GM18868 (cell line): ENCODE measurements at regions not wholly inside any gene's neighbourhood (a gene's known extent, or its start where the extent isn't known, plus 50 kb on each side); places are given as distances from the start of the nearest gene placed in this dataset.
"Not testable (repeated sequence)": the region's sequence is repeated elsewhere in the genome, so short reads cannot be mapped to it uniquely, and the experiment has no call there.

ENCODE experiments used
- ATAC-seq: cut with Tn5 transposase; IDR thresholded peaks from one replicate; pipeline ENCODE4 v1.9.1; 2021; ENCODE audit warnings: mild to moderate bottlenecking, moderate library complexity; ENCODE audit not compliant: unreplicated experiment

DNA sequence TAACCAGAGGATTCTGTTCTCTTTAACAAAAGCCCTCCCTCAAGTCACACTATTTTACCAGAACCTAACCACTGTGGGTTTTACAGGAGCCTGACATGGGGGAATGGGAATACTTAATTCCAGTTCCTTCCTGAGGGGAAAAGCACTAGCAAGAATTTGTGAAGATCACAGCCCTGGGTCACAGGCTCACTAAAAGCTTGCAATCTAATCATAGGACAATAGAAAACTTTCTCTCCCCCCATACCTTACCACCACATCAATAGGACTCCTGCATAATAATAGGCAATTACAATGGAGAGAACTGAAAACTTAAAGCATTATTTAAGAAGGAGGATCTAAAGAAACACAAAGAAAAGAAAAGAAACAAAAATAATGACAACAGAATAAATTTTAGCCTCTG, 225.8 kb upstream of the ZNF804A start:
- no peak for ATAC-seq

DNA sequence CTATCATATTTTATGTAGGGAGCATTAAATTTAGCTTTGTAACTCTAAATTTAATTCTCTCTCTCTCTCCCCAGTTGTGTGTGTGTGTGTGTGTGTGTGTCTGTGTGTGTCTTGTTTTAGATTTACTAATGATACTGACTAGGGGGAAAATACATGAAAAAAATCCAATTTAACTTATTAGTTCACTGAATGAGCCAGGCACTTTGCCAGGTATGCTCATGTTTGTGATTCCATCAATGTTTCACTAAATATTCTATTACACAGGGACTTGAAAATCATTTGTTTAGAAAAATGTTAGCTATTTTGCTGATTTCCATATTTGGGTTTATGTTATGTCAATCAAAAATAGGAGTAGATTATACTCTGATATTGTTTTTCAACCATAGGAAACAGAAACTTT, 203.7 kb upstream of the ZNF804A start:
- no peak for ATAC-seq

DNA sequence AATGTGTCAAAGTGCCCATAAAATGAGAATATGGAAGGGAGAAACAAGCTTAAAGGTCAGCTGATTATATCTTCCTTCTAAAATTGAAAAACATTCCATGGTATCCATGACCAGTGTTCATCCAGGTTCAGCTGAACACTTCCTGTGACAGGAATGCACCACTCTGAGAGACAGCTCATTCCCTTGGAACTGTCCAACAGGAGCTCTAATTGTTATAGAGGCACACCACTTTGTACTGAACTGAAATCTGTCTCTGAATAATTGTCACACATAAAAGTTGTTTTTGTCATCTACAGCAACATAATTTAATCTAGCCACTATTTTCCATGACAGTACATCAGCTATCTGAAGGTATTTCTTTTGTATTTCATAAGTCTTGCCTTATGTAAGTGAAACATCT, 195.9 kb upstream of the ZNF804A start:
- ATAC-seq: no peak

DNA sequence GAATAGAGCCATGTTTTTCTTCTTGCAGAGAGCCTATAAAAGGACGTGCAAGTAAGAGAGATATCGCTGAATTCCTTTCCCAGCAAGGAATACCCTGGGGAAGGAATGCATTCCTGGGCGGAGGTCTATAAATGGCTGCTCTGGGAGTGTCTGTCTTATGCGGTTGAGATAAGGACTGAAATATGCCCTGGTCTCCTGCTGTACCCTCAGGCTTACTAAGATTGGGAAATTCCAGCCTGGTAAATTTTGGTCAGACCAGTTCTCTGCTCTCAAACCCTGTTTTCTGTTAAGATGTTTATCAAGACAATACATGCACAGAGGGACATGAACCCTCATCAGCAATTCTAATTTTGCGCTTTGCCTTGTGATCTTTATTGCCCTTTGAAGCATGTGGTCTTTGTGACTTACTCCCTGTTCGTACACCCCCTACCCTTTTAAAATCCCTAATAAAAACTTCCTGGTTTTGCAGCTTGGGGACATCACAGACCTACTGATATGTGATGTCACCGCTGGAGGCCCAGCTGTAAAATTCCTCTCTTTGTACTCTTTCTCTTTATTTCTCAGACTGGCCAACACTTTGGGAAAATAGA, 191.2 kb upstream of the ZNF804A start:
- ATAC-seq: not testable (repeated sequence)

DNA sequence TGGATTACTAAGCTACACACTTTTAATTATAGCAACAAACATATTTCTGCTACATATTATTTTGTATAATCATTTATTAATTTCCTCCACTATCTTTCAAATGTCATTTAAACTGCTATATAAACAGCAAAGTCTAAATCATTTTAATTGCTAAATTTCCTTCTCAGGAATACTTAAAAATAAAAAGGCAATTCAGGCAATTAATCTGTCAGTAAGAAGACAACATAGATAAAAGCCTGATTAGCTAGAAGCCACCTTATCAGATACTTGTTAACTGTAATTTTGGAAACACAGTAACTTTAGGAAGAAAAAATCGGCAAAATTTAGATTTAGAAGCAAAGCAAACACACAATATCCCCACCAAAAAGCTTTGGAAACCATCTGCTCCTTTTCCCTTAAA, 188.2 kb upstream of the ZNF804A start:
- no peak for ATAC-seq

DNA sequence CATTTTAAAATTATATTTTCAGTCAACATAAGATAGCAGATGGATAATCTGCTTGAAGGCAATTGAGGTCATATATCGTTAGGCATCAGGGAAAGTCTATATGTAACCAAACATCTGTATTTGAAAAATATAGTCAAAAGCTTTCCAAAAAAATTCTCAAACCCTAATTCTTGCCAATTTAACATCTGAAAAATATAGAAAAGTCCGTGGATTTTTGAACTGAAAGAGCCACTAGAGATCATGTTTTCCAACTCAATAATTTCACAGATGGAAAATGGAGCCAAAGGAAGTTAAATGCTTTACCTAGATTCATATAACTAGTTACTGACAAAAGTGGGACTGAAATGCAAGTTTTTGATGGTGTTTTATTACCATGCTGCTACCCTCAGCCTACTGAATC, 185.1 kb upstream of the ZNF804A start:
- ATAC-seq: no peak

DNA sequence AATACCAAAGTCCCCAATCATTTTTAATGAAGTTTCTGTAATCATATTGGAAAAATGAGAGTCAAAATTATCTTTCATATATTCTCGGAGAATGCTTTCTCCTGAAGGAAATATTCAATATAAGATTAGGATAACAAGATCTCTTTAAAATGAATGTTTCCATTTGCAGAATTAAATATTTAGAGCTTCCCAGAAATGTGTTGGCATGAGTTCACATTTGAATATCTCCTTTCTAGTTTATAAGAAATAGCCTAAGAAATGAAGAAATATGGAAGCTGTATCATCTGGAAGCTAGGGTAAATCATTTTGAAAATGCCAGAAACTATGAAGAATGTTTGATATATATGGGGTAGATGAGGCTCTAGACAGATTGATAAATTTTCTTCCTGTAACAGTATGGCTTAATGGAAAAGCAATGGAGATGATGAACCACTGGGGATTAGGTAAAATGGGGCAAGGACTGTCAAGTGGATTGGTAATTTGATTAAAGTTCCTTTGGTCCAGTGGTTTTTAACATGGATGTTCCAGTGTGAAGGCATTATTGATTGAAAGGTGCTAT, 184.6 kb upstream of the ZNF804A start:
- no peak for ATAC-seq

DNA sequence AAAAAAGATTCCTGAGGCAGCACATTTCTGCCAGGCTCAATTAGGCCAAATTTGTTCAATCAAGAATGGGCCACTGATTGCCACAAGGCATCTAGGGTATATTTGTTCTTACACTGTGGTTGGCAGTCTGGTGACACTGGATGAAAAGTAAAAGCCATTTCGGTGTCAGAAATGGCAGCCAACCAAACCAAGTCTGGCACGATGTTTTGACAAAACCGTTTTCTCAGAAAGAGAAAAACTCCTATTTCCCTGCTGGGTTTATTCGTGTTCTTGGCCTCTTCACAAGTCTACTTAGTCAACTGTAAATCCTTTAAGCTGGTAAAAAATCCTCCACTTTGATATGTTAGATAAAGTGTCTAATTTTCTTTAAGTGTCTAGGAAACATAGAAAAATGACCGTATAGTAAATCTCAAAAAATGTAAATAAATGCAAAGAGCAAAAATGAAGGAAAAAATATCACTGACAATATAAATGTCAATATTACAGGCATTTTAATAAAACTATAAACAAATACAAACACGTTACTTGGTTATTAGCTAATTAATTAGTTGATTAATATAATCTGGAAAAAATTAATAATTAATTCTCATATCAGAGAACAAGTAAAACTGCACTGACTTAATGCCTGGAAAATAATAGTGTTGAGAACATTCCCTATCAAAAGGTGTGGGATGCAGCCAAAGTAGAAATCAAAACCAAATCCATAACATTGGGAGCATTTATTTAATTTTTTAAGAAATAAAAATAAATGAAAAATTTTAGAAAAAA, 182.0 kb upstream of the ZNF804A start:
- no peak for ATAC-seq

DNA sequence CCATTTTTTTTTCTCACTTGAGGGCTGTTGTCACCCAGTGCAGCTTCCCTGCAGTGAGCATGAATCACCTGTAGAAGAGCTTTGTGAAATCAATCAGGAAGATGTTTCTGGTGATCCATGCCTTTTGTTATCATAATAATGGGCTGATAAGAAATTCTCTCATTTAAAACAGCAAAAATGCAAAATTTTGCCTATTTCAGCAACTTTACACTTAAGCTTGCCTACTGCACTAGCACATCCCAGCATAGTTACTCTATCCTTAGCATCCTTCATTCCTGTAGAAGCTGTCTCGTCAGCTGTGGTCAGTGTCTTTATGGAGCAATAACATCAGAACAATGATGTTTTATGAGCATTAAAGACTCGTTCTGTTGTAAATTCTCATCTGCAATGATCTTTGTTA, 178.6 kb upstream of the ZNF804A start:
- no peak for ATAC-seq

DNA sequence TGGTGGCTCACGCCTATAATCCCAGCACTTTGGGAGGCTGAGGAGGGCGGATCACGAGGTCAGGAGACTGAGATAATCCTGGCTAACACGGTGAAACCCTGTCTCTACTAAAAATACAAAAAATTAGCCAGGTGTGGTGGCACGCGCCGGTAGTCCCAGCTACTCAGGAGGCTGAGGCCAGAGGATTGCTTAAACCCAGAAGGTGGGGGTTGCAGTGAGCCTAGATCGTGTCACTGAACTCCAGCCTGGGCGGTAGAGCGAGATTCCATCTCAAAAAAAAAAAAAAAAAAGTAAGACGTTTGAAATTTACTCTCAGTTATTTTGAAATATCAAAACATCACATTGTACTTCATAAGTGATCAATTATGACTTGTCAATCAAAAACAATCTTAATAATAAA, 176.9 kb upstream of the ZNF804A start:
- not testable (repeated sequence) for ATAC-seq

DNA sequence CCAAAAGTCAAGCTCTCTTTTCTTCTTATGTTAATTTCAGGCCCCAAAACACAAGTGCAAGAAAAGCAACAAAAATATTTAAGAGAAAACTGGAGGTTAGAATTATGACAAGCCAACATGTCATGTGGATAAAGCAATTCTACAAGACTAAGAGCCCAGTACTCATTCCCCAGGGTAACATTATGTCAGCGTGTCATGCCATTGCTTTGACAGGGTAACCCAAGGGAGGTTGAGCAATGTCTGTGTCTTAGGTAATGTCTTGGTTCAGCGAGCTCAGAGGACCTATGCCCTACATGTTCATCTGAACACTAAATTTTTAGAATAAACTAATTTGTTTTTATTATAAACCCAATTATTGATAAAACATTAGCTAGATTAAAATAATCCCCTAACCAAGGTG, 173.2 kb upstream of the ZNF804A start:
- ATAC-seq: no peak

DNA sequence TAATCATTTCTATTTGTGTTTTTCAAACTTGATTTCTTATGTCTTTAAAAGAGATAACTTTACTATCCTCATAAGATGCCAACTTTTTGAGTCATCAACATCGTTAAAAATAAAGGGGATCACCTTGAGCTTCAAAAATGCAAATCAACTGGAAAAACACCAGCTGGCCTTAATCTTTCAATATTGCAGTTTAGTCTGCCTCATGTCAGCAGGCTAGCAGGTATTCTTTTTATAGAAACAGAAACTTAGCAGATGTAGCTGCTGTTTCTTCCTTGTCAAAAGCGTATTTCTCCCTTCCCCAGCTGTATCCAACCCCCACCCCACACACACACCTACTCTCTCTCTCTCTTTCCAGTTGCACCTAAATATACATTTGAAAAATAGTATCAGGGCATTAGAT, 154.1 kb upstream of the ZNF804A start:
- peak; percentile 95 for ATAC-seq

DNA sequence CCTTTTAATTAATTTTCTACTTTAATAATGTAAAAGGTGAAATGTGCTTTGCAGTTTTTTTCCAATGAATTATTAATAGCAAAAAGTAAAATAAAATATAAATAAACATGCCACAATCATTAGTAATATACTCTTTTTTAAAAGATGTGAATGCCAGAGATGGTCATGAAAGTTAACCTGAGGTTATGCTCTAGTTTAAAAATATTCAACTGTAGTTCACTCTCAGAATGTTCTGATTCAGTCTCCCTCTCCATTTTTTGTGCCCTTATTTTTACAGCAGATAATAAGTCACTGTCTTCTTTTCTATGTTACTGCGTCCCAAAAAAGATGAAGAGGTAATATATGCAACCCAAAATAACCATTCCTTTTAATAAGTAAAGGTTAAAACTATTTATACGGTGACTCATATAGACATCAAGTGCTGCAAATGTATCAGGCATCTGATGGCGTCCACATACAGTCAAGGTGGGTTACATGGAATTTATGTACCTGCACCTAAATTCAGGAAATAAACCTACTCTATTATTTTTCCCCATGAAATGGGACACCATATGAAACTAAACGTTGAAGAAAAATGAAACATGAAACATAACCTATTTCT, 153.6 kb upstream of the ZNF804A start:
- ATAC-seq: peak; percentile 23

DNA sequence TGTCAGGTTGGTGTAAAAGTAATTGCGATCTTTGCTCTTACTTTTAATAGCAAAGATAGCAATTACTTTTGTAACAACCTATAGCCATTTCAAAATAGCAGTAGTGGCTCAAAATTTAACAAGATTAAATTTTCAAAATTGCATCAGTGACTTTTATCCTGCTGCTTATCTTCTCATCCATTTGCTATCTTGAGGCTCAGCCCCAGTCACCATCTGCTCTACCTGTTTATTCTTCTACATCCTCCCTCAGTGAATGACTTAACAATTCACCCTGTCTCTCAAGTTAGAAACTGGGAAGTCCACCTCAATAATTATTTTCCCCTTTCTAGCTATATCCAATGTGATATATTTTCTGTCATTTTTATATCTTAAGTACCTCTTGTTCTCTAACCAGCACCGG, 148.6 kb upstream of the ZNF804A start:
- ATAC-seq: no peak

DNA sequence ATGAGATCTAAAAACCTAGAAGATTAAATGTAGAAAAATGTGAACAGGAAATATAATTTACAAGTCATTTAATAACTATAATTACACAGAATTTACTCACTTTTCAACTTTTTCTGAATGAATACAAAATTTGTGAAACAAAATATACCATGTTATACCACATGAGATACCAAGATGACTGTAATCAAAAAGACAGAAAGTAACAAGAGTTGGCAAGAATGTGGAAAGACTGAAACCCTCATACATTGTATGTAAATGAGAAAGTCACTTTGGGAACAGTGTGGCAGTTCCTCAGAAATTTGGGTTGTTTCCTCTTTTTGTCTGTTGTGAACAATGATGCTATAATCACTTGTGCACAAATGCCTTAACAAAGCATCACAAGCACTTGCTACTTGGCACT, 145.4 kb upstream of the ZNF804A start:
- ATAC-seq: peak; percentile 54

DNA sequence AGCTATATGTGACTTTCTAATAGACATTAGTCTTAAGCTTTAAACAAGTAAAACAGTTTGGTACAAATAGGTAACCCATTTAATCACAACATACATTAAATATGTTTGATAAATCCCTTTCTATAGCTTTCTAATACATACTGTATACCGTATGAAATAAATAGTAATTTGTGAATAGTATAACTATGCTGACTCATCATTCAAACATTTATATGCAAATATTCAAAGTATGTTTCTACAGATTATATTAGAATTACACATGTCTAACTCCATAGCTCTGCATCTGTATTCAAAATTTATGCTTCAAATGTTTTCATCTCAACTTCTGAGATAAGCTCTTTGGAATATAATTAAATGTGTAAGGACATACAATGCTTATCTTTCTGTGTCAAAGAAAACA, 142.7 kb upstream of the ZNF804A start:
- ATAC-seq: no peak

DNA sequence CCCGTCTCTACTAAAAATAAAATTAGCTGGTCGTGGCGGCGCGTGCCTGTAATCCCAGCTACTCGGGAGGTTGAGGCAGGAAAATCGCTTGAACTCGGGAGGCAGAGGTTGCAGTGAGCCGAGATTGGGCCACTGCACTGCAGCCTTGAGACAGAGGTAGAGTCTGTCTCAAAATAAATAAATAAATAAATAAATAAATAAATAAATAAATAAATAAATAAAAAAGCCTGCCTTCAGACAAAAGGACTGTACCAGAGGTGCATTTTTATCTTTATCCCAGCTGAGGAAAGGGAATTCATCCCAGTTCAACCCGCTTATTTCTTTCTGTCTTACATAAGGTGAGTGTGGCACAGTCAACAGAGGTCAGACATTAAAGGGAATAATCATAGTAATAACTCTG, 141.6 kb upstream of the ZNF804A start:
- not testable (repeated sequence) for ATAC-seq

DNA sequence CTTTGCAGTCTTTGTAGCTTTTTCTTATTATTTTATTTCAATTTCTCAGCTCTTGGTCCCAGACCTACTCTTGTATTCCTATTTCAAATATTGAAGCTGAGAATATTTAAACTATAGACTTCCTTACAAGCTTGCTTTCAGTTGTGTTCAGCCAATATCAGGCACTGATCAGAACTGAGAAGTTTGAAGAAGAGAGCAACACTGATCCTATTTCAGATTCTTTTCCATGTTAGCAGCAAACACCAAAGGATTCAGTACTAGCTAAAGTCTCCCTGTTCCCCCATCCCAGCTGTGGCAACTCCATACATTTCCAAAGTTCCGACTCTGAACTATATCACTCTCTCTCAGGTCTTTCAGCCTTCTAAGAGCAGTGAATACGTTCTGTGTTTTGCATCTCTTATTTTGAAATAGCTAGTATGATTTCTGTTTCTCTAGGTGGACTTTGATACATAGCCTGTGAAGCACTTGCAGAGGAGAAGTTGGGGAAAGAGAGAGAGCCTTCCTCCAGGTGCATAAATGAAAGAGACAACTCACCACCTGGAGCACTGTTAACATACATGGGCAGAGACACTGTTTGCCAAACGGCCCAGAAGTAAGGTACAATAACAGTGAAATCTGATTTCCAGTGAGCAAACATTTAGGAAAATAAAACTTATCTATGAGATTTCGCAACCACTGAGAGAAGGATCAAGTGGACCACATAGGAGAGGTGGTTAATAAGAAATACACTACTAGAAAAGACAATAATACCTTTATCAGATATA, 135.0 kb upstream of the ZNF804A start:
- ATAC-seq: no peak

DNA sequence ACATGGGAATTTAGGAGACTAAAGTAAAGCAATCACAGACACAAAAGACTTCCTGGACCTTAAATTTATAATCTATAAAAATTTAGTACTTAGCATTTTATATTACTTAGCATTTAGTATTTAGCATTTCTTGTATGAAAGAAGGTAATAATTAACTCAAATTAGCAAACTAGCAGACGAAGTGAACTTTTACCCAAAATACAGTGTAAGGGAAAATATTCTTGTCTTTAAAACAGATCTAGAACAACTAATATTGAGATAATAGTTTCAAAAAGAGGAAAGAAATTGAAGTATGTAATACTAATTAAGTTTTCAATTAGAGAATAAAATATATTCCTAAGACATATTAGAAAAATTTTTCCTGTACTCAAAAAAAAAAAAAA, 134.5 kb upstream of the ZNF804A start:
- ATAC-seq: no peak

DNA sequence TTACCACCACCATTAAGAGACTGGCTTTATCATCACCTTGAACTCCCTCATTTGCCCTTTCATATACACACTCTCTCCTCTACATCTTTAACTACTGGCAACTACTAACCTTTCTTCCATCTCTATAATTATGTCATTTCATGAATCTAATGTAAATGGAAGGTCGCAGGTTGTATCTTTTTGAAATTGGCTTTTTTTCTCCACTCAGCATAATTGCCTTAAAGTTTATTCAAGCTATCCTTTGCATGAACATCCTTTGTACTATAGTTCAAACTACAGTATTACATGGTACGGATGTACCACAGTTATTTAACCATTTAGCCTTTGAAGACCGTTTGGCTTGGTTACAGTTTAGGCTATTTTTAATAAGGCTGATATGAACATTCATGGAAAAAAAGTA, 129.5 kb upstream of the ZNF804A start:
- no peak for ATAC-seq

DNA sequence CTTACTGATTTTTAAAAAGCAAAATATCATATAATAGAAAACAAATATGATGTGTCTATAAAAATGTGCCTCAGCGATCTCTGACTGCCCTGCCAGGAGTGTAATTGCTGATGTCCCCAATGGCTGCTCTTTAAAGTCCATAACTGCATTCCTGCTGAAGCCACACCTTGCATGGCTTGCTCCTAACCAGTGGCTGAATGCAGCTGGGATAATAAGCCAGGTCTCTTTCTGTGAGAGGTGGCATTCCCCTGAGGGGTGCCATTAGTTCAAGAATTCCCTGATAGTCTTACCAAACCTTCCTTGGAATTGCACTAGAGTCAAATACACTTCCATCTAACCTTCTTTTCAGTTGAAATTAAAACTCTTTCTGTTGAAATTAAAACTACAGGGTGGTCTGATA, 125.8 kb upstream of the ZNF804A start:
- ATAC-seq: no peak
